K562 (cell line): ENCODE measurements at regions not wholly inside any gene's neighbourhood (a gene's known extent, or its start where the extent isn't known, plus 50 kb on each side); places are given as distances from the start of the nearest gene placed in this dataset.
A peak's percentile ranks its signal among the peaks of the same experiment; 100 is the strongest.

ENCODE experiments used
- ATAC-seq: fragments of 200-7000 bp; cut with Tn5 transposase; 3 replicates; pipeline ENCODE4 v1.9.1; 2020; ENCODE audit warnings: moderate library complexity
- BruUV-seq: library from RNA; stranded (reverse); fragments of 400-500 nt; replicated peaks from 2 replicates; lab custom pipeline; 2021; lab: Mats Ljungman, UMichigan
- CTCF ChIA-PET: fragments of 300-600 bp; formaldehyde crosslinking; extraction: SDS; loops from one replicate; lab custom pipeline; 2021; ENCODE audit warnings: low intra/inter-chr PET ratio; lab: Yijun Ruan, JAX
- POLR2A ChIA-PET: fragments of 300-600, 350-650 bp; sonication (Branson Sonifier 250); formaldehyde crosslinking; extraction: SDS; loops from one replicate; lab custom pipeline; 2021; ENCODE audit warnings: antibody characterized with exemption, inconsistent platforms; lab: Yijun Ruan, JAX
- DNase-seq, 4 experiments: peaks; one replicate each; pipeline versions ENCODE4 v3.0.0 to v3.0.0-alpha.2; 2011 to 2018; ENCODE audit warnings: low spot score in 3 of 4, mixed read lengths in 3 of 4; ENCODE audit errors: extremely low read depth in 1 of 4
- FAIRE-seq: peaks from 2 replicates; lab custom pipeline; 2011; peaks lifted over from hg19 to GRCh38; lab: Jason Lieb, UNC
- H2AFZ ChIP-seq: 2 replicates; pipeline ENCODE4 v1.6.0; 2011; ENCODE audit warnings: low read depth, low read length, control low read depth, inconsistent platforms
- H3K27ac ChIP-seq: fragments of 200-600 bp; 3 replicates; pipeline ENCODE4 v1.8.0; 2011; ENCODE audit warnings: low read depth, mild to moderate bottlenecking, control low read depth, inconsistent platforms, low read length, moderate library complexity, mixed read lengths; ENCODE audit errors: extremely low read depth
- H3K27me3 ChIP-seq, 2 experiments: fragments of 300-600 bp in 1 of 2; 2 replicates in 1 of 2; 3 replicates in 1 of 2; pipeline versions ENCODE4 v1.6.0 to v1.8.0; 2011; ENCODE audit warnings: inconsistent platforms in 2 of 2, low read length in 2 of 2, mild to moderate bottlenecking in 1 of 2, mixed read lengths in 1 of 2, moderate library complexity in 1 of 2; ENCODE audit not compliant: control insufficient read depth in 2 of 2, insufficient read depth in 2 of 2
- H3K36me3 ChIP-seq: fragments of 300-600 bp; 3 replicates; pipeline ENCODE4 v1.8.0; 2011; ENCODE audit warnings: mild to moderate bottlenecking, low read length, inconsistent platforms; ENCODE audit not compliant: control insufficient read depth, insufficient read depth
- H3K4me1 ChIP-seq, 2 experiments: fragments of 200-600 bp in 1 of 2; replicated peaks in 1 of 2; 2 replicates in 1 of 2; 3 replicates in 1 of 2; pipeline versions ENCODE4 v1.5.1 to v1.8.0; 2011; ENCODE audit warnings: inconsistent platforms in 2 of 2, low read length in 2 of 2, mild to moderate bottlenecking in 1 of 2, mixed read lengths in 1 of 2, moderate library complexity in 1 of 2; ENCODE audit not compliant: control insufficient read depth in 2 of 2, insufficient read depth in 2 of 2
- H3K4me2 ChIP-seq: 2 replicates; pipeline ENCODE4 v1.6.1; 2011; ENCODE audit warnings: low read length, control low read depth, inconsistent platforms, mixed read lengths; ENCODE audit not compliant: insufficient read depth
- H3K4me3 ChIP-seq: fragments of 200-600 bp; sonication (generic), shearing (Covaris generic); 2 replicates; pipeline ENCODE4 v1.5.1; 2016; ENCODE audit warnings: control low read depth, inconsistent platforms
- H3K79me2 ChIP-seq: fragments of 200-600 bp; 3 replicates; pipeline ENCODE4 v1.8.0; 2011; ENCODE audit warnings: low read length, inconsistent platforms; ENCODE audit not compliant: control insufficient read depth, insufficient read depth
- H3K9ac ChIP-seq, 2 experiments: 2 replicates each; pipeline versions ENCODE4 v1.6.0 to v1.6.1; 2011; ENCODE audit warnings: low read depth in 2 of 2, low read length in 2 of 2, control low read depth in 1 of 2, inconsistent platforms in 1 of 2, mild to moderate bottlenecking in 1 of 2, mixed read lengths in 1 of 2; ENCODE audit not compliant: insufficient read depth in 1 of 2
- H3K9me1 ChIP-seq: one replicate; pipeline ENCODE4 v1.6.0; 2011; ENCODE audit warnings: inconsistent platforms, mild to moderate bottlenecking, low read length, moderate library complexity; ENCODE audit not compliant: control insufficient read depth, insufficient read depth
- H3K9me3 ChIP-seq: replicated peaks from 2 replicates; pipeline ENCODE4 v1.5.1; 2011; ENCODE audit warnings: low read depth, low read length, inconsistent platforms; ENCODE audit not compliant: control insufficient read depth, insufficient read depth
- H4K20me1 ChIP-seq: replicated peaks from 2 replicates; pipeline ENCODE4 v1.6.1; 2011; ENCODE audit warnings: low read length, inconsistent platforms, mixed read lengths; ENCODE audit not compliant: control insufficient read depth, insufficient read depth
- BHLHE40 ChIP-seq: IDR thresholded peaks from 2 replicates; pipeline ENCODE4 v1.6.1; 2011; ENCODE audit warnings: low read length, improper control_type of control experiment
- CCAR2 ChIP-seq: fragments of 200-400 bp; formaldehyde crosslinking; IDR thresholded peaks from 2 replicates; pipeline ENCODE4 v1.6.1; 2017; ENCODE audit warnings: mild to moderate bottlenecking, low read depth, low read length
- WGBS: fragments of 100-300 bp; shearing (Covaris generic); methylation state at CpG from one replicate; pipeline ENCODE4 v1.1.6; 2016; ENCODE audit warnings: low coverage, mixed read lengths; ENCODE audit not compliant: insufficient coverage; ENCODE audit errors: missing lambda C conversion rate; 5-methylcytosine and 5-hydroxymethylcytosine counted together
- in situ Hi-C: fragments of 300-500 bp; cut with MboI; formaldehyde crosslinking; loops from 4 replicates; pipeline ENCODE4 v1.15.0; 2018; ENCODE audit warnings: inconsistent platforms, mixed read lengths
- intact Hi-C: fragments of 100-400 bp; cut with micrococcal nuclease; formaldehyde crosslinking; loops from 2 replicates; pipeline ENCODE4 v1.14.2; 2022
- TF ChIP-seq, protein P1 (sequence below): fragments of 450-650 bp; formaldehyde crosslinking; IDR thresholded peaks from 2 replicates; pipeline ENCODE4 v1.4.0; 2022; ENCODE audit warnings: missing genetic modification characterization
- TF ChIP-seq, protein P2 (sequence below), 3 experiments: fragments of 200-800 bp in 1 of 3; fragments of 250-450 bp in 1 of 3; fragments of 450-650 bp in 1 of 3; sonication (Bioruptor Pico) in 1 of 3; sonication (Bioruptor generic) in 1 of 3; formaldehyde crosslinking in 1 of 3; IDR thresholded peaks; 2 replicates each; pipeline versions ENCODE4 v1.6.1 to v1.8.0; 2016 to 2022; ENCODE audit warnings: mild to moderate bottlenecking in 2 of 3, missing genetic modification characterization in 2 of 3, missing compliant biosample characterization in 1 of 3, moderate library complexity in 1 of 3
- TF ChIP-seq, protein P3 (sequence below), 2 experiments: fragments of 450-650 bp in 1 of 2; sonication (generic) in 1 of 2; formaldehyde crosslinking in 1 of 2; IDR thresholded peaks; 2 replicates each; pipeline versions ENCODE4 v1.7.1 to v1.9.0; 2016 to 2022; ENCODE audit warnings: inconsistent platforms in 1 of 2, mild to moderate bottlenecking in 1 of 2, missing genetic modification reagents in 1 of 2
- TF ChIP-seq, protein P4 (sequence below), 2 experiments: fragments of 450-650 bp in 1 of 2; sonication (generic) in 1 of 2; formaldehyde crosslinking; conservative IDR thresholded peaks; 2 replicates each; pipeline versions ENCODE4 v1.4.0 to v1.8.1; 2020 to 2022; ENCODE audit warnings: mild to moderate bottlenecking in 1 of 2, missing genetic modification reagents in 1 of 2

DNA sequence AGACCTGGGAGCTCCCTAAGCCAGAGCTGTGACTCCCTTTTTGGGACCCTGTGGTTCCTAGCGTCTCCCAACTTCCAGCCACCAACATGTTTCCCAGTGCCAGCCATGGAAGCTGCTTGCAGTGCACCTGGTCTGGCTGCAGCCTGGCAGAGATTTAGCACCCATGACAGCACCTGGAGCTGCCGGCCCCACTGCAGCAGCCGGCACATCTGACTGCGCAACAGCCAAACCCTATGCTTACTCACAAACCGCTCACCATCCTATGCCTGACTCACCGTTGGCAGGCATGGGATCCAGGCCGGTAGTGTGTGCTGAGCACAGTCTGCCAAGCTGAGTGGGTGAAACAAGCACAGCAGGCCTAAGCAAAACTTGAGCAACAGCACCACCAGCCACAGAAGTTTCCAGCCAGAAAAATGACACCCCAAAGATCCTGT is 435.9 kb upstream of the PRMT6 start:
- H3K9me1 ChIP-seq: no peaks in the 10 kb centered on the region
- H3K9me3 ChIP-seq: no peaks in the 10 kb centered on the region
- H3K9ac ChIP-seq: no peak overlapping the region
- no peak overlapping the region for H2AFZ ChIP-seq
- no peak overlapping the region for H3K4me2 ChIP-seq
- in situ Hi-C loops (no loop called here), intact Hi-C loops (no loop called here)
- no TSS peak for BruUV-seq
- H4K20me1 ChIP-seq: no peaks in the 10 kb centered on the region
- no peaks in the 10 kb centered on the region for H3K36me3 ChIP-seq
- no peaks in the 10 kb centered on the region for H3K27me3 ChIP-seq
- ChIA-PET POLR2A (no interaction called here), CTCF (no interaction called here)
- ATAC-seq (no peak), FAIRE-seq (no peak), DNase-seq (no peak)
- no peak overlapping the region for H3K27ac ChIP-seq
- H3K79me2 ChIP-seq: no peaks in the 10 kb centered on the region
- no peaks in the 10 kb centered on the region for H3K4me1 ChIP-seq
- no peak overlapping the region for H3K4me3 ChIP-seq
- 4% methylated on average over 6 of the region's 7 CpGs for WGBS
- TF ChIP-seq CCAR2: no peak
- TF ChIP-seq, protein P1, sequence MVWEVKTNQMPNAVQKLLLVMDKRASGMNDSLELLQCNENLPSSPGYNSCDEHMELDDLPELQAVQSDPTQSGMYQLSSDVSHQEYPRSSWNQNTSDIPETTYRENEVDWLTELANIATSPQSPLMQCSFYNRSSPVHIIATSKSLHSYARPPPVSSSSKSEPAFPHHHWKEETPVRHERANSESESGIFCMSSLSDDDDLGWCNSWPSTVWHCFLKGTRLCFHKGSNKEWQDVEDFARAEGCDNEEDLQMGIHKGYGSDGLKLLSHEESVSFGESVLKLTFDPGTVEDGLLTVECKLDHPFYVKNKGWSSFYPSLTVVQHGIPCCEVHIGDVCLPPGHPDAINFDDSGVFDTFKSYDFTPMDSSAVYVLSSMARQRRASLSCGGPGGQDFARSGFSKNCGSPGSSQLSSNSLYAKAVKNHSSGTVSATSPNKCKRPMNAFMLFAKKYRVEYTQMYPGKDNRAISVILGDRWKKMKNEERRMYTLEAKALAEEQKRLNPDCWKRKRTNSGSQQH (CRISPR knock-in tag): no peak
- TF ChIP-seq, protein P2, sequence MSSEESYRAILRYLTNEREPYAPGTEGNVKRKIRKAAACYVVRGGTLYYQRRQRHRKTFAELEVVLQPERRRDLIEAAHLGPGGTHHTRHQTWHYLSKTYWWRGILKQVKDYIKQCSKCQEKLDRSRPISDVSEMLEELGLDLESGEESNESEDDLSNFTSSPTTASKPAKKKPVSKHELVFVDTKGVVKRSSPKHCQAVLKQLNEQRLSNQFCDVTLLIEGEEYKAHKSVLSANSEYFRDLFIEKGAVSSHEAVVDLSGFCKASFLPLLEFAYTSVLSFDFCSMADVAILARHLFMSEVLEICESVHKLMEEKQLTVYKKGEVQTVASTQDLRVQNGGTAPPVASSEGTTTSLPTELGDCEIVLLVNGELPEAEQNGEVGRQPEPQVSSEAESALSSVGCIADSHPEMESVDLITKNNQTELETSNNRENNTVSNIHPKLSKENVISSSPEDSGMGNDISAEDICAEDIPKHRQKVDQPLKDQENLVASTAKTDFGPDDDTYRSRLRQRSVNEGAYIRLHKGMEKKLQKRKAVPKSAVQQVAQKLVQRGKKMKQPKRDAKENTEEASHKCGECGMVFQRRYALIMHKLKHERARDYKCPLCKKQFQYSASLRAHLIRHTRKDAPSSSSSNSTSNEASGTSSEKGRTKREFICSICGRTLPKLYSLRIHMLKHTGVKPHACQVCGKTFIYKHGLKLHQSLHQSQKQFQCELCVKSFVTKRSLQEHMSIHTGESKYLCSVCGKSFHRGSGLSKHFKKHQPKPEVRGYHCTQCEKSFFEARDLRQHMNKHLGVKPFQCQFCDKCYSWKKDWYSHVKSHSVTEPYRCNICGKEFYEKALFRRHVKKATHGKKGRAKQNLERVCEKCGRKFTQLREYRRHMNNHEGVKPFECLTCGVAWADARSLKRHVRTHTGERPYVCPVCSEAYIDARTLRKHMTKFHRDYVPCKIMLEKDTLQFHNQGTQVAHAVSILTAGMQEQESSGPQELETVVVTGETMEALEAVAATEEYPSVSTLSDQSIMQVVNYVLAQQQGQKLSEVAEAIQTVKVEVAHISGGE (CRISPR knock-in tag; IDR thresholded peaks at IDR 0.05): peak in 1 of 3 experiments; percentile 85; a peak in 2 of 6 replicates
- TF ChIP-seq, protein P3, sequence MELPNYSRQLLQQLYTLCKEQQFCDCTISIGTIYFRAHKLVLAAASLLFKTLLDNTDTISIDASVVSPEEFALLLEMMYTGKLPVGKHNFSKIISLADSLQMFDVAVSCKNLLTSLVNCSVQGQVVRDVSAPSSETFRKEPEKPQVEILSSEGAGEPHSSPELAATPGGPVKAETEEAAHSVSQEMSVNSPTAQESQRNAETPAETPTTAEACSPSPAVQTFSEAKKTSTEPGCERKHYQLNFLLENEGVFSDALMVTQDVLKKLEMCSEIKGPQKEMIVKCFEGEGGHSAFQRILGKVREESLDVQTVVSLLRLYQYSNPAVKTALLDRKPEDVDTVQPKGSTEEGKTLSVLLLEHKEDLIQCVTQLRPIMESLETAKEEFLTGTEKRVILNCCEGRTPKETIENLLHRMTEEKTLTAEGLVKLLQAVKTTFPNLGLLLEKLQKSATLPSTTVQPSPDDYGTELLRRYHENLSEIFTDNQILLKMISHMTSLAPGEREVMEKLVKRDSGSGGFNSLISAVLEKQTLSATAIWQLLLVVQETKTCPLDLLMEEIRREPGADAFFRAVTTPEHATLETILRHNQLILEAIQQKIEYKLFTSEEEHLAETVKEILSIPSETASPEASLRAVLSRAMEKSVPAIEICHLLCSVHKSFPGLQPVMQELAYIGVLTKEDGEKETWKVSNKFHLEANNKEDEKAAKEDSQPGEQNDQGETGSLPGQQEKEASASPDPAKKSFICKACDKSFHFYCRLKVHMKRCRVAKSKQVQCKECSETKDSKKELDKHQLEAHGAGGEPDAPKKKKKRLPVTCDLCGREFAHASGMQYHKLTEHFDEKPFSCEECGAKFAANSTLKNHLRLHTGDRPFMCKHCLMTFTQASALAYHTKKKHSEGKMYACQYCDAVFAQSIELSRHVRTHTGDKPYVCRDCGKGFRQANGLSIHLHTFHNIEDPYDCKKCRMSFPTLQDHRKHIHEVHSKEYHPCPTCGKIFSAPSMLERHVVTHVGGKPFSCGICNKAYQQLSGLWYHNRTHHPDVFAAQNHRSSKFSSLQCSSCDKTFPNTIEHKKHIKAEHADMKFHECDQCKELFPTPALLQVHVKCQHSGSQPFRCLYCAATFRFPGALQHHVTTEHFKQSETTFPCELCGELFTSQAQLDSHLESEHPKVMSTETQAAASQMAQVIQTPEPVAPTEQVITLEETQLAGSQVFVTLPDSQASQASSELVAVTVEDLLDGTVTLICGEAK (IDR thresholded peaks at IDR 0.05): no peak
- TF ChIP-seq, protein P3 (CRISPR knock-in tag; IDR thresholded peaks at IDR 0.05): no peak
- TF ChIP-seq, protein P4, sequence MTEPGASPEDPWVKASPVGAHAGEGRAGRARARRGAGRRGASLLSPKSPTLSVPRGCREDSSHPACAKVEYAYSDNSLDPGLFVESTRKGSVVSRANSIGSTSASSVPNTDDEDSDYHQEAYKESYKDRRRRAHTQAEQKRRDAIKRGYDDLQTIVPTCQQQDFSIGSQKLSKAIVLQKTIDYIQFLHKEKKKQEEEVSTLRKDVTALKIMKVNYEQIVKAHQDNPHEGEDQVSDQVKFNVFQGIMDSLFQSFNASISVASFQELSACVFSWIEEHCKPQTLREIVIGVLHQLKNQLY (CRISPR knock-in tag; conservative IDR thresholded peaks at IDR 0.05): no peak
- TF ChIP-seq BHLHE40: no peak
